H1 (cell line): ENCODE measurements at regions not wholly inside any gene's neighbourhood (a gene's known extent, or its start where the extent isn't known, plus 50 kb on each side); places are given as distances from the start of the nearest gene placed in this dataset.

Source experiments
- CTCF ChIA-PET: fragments of 300-600 bp; sonication (Branson Sonifier 250); formaldehyde crosslinking; loops from one replicate; lab custom pipeline; 2021; ENCODE audit not compliant: partially characterized antibody; lab: Charles Lee
- POLR2A ChIA-PET: fragments of 300-600 bp; sonication (Branson Sonifier 250); formaldehyde crosslinking; loops from one replicate; lab custom pipeline; 2021; ENCODE audit warnings: inconsistent platforms; ENCODE audit not compliant: partially characterized antibody; lab: Charles Lee
- DNase-seq, 2 experiments: peaks; one replicate each; pipeline versions ENCODE4 v3.0.0 to v3.0.0-alpha.2; 2010 to 2022; ENCODE audit warnings: low spot score in 2 of 2, low read depth in 1 of 2, mixed read lengths in 1 of 2
- FAIRE-seq: peaks from 2 replicates; lab custom pipeline; 2011; peaks lifted over from hg19 to GRCh38; lab: Jason Lieb, UNC
- H2AFZ ChIP-seq: 2 replicates; pipeline ENCODE4 v1.8.1; 2012; ENCODE audit warnings: low read length, inconsistent platforms
- H2AK5ac ChIP-seq: 2 replicates; pipeline ENCODE4 v1.6.1; 2013; ENCODE audit warnings: low read depth, low read length
- H2BK120ac ChIP-seq: replicated peaks from 2 replicates; pipeline ENCODE3; 2013; ENCODE audit warnings: low read depth, low read length, inconsistent platforms
- H2BK12ac ChIP-seq: 2 replicates; pipeline ENCODE4 v1.6.1; 2013; ENCODE audit warnings: low read depth, low read length
- H2BK15ac ChIP-seq: 2 replicates; pipeline ENCODE4 v1.6.1; 2013; ENCODE audit warnings: low read length
- H2BK20ac ChIP-seq: 2 replicates; pipeline ENCODE4 v1.6.1; 2013; ENCODE audit warnings: low read length
- H2BK5ac ChIP-seq: 2 replicates; pipeline ENCODE4 v1.6.1; 2013; ENCODE audit warnings: low read depth, low read length
- H3K14ac ChIP-seq: 2 replicates; pipeline ENCODE4 v1.6.1; 2013; ENCODE audit warnings: inconsistent platforms; ENCODE audit not compliant: insufficient read length
- H3K18ac ChIP-seq: 2 replicates; pipeline ENCODE4 v1.6.1; 2013; ENCODE audit warnings: low read length; ENCODE audit errors: extremely low read depth
- H3K23ac ChIP-seq: 2 replicates; pipeline ENCODE4 v1.6.1; 2013; ENCODE audit warnings: inconsistent platforms; ENCODE audit not compliant: insufficient read length
- H3K23me2 ChIP-seq: 2 replicates; pipeline ENCODE4 v1.6.1; 2013; ENCODE audit warnings: low read depth, low read length
- H3K27ac ChIP-seq: 2 replicates; pipeline ENCODE4 v1.6.1; 2011; ENCODE audit warnings: low read depth, low read length, inconsistent platforms
- H3K27me3 ChIP-seq, 4 experiments: replicated peaks in 1 of 4; 1 replicate in 1 of 4; 2 replicates in 3 of 4; pipeline versions ENCODE4 v1.6.1 to v1.8.1; 2011 to 2013; ENCODE audit warnings: low read length in 3 of 4, mild to moderate bottlenecking in 3 of 4, inconsistent platforms in 2 of 4, mixed read lengths in 2 of 4, moderate library complexity in 1 of 4; ENCODE audit not compliant: control insufficient read depth in 3 of 4, insufficient read depth in 3 of 4; ENCODE audit errors: extremely low read depth in 1 of 4
- H3K36me3 ChIP-seq, 4 experiments: 2 replicates each; pipeline versions ENCODE4 v1.6.1 to v1.8.1; 2011 to 2013; ENCODE audit warnings: mild to moderate bottlenecking in 4 of 4, low read length in 3 of 4, moderate library complexity in 2 of 4, control low read depth in 1 of 4, inconsistent platforms in 1 of 4; ENCODE audit not compliant: insufficient read depth in 4 of 4, control insufficient read depth in 2 of 4
- H3K4ac ChIP-seq: replicated peaks from 2 replicates; pipeline ENCODE3; 2013; ENCODE audit warnings: low read length, low read depth, mixed read lengths, inconsistent platforms; ENCODE audit not compliant: insufficient read length
- H3K4me1 ChIP-seq, 4 experiments: replicated peaks in 1 of 4; 1 replicate in 1 of 4; 2 replicates in 3 of 4; pipeline versions ENCODE4 v1.6.1 to v1.8.1; 2011 to 2013; ENCODE audit warnings: low read length in 3 of 4, inconsistent platforms in 2 of 4, mixed read lengths in 1 of 4; ENCODE audit not compliant: insufficient read depth in 4 of 4, control insufficient read depth in 3 of 4
- H3K4me2 ChIP-seq, 2 experiments: 2 replicates each; pipeline versions ENCODE4 v1.6.1 to v1.8.1; 2011 to 2013; ENCODE audit warnings: low read depth in 2 of 2, low read length in 2 of 2, control low read depth in 1 of 2, inconsistent platforms in 1 of 2, mild to moderate bottlenecking in 1 of 2; ENCODE audit not compliant: insufficient read depth in 1 of 2
- H3K4me3 ChIP-seq, 4 experiments: fragments of 200-600, 300-600 bp in 1 of 4; sonication (generic), shearing (Covaris generic), sonication (Bioruptor Twin) in 1 of 4; 2 replicates each; pipeline versions ENCODE4 v1.5.1 to v1.8.1; 2011 to 2016; ENCODE audit warnings: low read length in 4 of 4, low read depth in 3 of 4, control low read depth in 2 of 4, inconsistent platforms in 2 of 4, mild to moderate bottlenecking in 2 of 4, mixed read lengths in 1 of 4, moderate library complexity in 1 of 4; ENCODE audit not compliant: insufficient read depth in 2 of 4; ENCODE audit errors: extremely low read depth in 1 of 4
- H3K56ac ChIP-seq: replicated peaks from 2 replicates; pipeline ENCODE3; 2013; ENCODE audit warnings: low read depth, mild to moderate bottlenecking, mixed read lengths, low read length, inconsistent platforms; ENCODE audit not compliant: insufficient read length
- H3K79me1 ChIP-seq: 2 replicates; pipeline ENCODE4 v1.6.1; 2013; ENCODE audit warnings: low read depth, low read length, control low read depth
- H3K79me2 ChIP-seq, 2 experiments: 2 replicates each; pipeline versions ENCODE4 v1.6.1 to v1.8.1; 2012 to 2013; ENCODE audit warnings: low read length in 2 of 2, mild to moderate bottlenecking in 2 of 2, inconsistent platforms in 1 of 2; ENCODE audit not compliant: insufficient read depth in 2 of 2, control insufficient read depth in 1 of 2
- H3K9ac ChIP-seq, 4 experiments: replicated peaks in 1 of 4; 1 replicate in 1 of 4; 2 replicates in 3 of 4; pipeline versions ENCODE4 v1.6.1 to v1.8.1; 2011 to 2013; ENCODE audit warnings: low read depth in 3 of 4, low read length in 3 of 4, control low read depth in 2 of 4, mild to moderate bottlenecking in 2 of 4, moderate library complexity in 2 of 4, inconsistent platforms in 1 of 4; ENCODE audit errors: extremely low read depth in 1 of 4
- H3K9me3 ChIP-seq, 2 experiments: 2 replicates each; pipeline versions ENCODE4 v1.6.1 to v1.8.1; 2012 to 2013; ENCODE audit warnings: mild to moderate bottlenecking in 2 of 2, moderate library complexity in 2 of 2, control low read depth in 1 of 2, inconsistent platforms in 1 of 2, low read depth in 1 of 2, low read length in 1 of 2, mixed read lengths in 1 of 2; ENCODE audit not compliant: insufficient read depth in 2 of 2
- H4K20me1 ChIP-seq, 2 experiments: replicated peaks in 1 of 2; 2 replicates each; pipeline versions ENCODE3 to v1.8.1; 2011 to 2013; ENCODE audit warnings: inconsistent platforms in 2 of 2, low read length in 2 of 2, mild to moderate bottlenecking in 1 of 2; ENCODE audit not compliant: insufficient read depth in 2 of 2, control insufficient read depth in 1 of 2
- H4K5ac ChIP-seq: 2 replicates; pipeline ENCODE4 v1.6.1; 2013; ENCODE audit warnings: low read length, low read depth, mixed read lengths, inconsistent platforms; ENCODE audit not compliant: insufficient read length
- H4K8ac ChIP-seq: 2 replicates; pipeline ENCODE4 v1.8.0; 2013; ENCODE audit warnings: mild to moderate bottlenecking, moderate library complexity, low read length, inconsistent platforms; ENCODE audit not compliant: insufficient read depth; ENCODE audit errors: extremely low read depth
- H4K91ac ChIP-seq: replicated peaks from 2 replicates; pipeline ENCODE3; 2013; ENCODE audit warnings: low read length, mixed read lengths, inconsistent platforms; ENCODE audit not compliant: insufficient read length
- ATF3 ChIP-seq: IDR thresholded peaks from 2 replicates; pipeline ENCODE4 v1.6.1; 2011; ENCODE audit warnings: low read depth, mild to moderate bottlenecking, low read length; ENCODE audit not compliant: insufficient read depth
- BACH1 ChIP-seq: IDR thresholded peaks from 2 replicates; pipeline ENCODE4 v1.6.1; 2012; ENCODE audit warnings: low read length, improper control_type of control experiment
- BRCA1 ChIP-seq: IDR thresholded peaks from 2 replicates; pipeline ENCODE4 v1.6.1; 2012; ENCODE audit warnings: low read depth, low read length, improper control_type of control experiment
- CTBP2 ChIP-seq: IDR thresholded peaks from 2 replicates; pipeline ENCODE4 v1.7.0; 2011; ENCODE audit warnings: borderline replicate concordance, mild to moderate bottlenecking, moderate library complexity, mixed read lengths, low read length; ENCODE audit not compliant: insufficient read depth, insufficient read length
- EZH2 ChIP-seq: fragments of 200-600 bp; sonication (generic); IDR thresholded peaks from 2 replicates; pipeline ENCODE4 v1.7.1; 2012; ENCODE audit warnings: low read depth, mild to moderate bottlenecking, moderate library complexity, low read length, inconsistent platforms; ENCODE audit not compliant: severe bottlenecking
- HDAC6 ChIP-seq: IDR thresholded peaks from one replicate; pipeline ENCODE4 v1.7.1; 2012; ENCODE audit warnings: low read depth, mild to moderate bottlenecking, inconsistent platforms, low read length, moderate library complexity
- JUN ChIP-seq: IDR thresholded peaks from 2 replicates; pipeline ENCODE4 v1.6.1; 2011; ENCODE audit warnings: low read depth, mild to moderate bottlenecking, improper control_type of control experiment, low read length
- KDM4A ChIP-seq: IDR thresholded peaks from one replicate; pipeline ENCODE4 v1.7.1; 2012; ENCODE audit warnings: low read depth, mild to moderate bottlenecking, moderate library complexity, low read length, inconsistent platforms; ENCODE audit not compliant: severe bottlenecking
- MAFK ChIP-seq: IDR thresholded peaks from 2 replicates; pipeline ENCODE4 v1.6.1; 2012; ENCODE audit warnings: low read depth, mild to moderate bottlenecking, improper control_type of control experiment, low read length
- POLR2AphosphoS5 ChIP-seq: IDR thresholded peaks from 2 replicates; pipeline ENCODE4 v1.6.1; 2011; ENCODE audit warnings: low read depth, low read length
- SUZ12 ChIP-seq: fragments of 200-600 bp; sonication (generic); IDR thresholded peaks from 2 replicates; pipeline ENCODE4 v1.6.1; 2012; ENCODE audit warnings: mild to moderate bottlenecking, inconsistent platforms, low read length, moderate library complexity, mixed read lengths
- WGBS, 2 experiments: shearing (Covaris generic) in 1 of 2; methylation state at CpG; one replicate each; pipeline versions ENCODE4 v1.1.6 to v1.1.7; 2013 to 2015; ENCODE audit warnings: low lambda C conversion rate in 2 of 2, mixed read lengths in 2 of 2, inconsistent platforms in 1 of 2, low coverage in 1 of 2, missing lambda C conversion rate in 1 of 2; ENCODE audit not compliant: insufficient replicate concordance in 2 of 2, insufficient coverage in 1 of 2, insufficient read length in 1 of 2; ENCODE audit errors: extremely low coverage in 1 of 2, missing lambda C conversion rate in 1 of 2; 5-methylcytosine and 5-hydroxymethylcytosine counted together
- TF ChIP-seq, protein P1 (sequence below): IDR thresholded peaks from 2 replicates; pipeline ENCODE4 v1.6.1; 2011; ENCODE audit warnings: low read length, improper control_type of control experiment

GRCh38 chr9:88289532-88289931 is 98.7 kb upstream of the SPIN1 start:
- H3K4me1 ChIP-seq = no peaks in the 10 kb centered on the region; a peak in 1 of 7 replicates
- H3K9me3 ChIP-seq = no peaks in the 10 kb centered on the region
- no peak overlapping the region for H4K8ac ChIP-seq
- H3K27ac ChIP-seq = no peak overlapping the region
- H2BK5ac ChIP-seq = no peak overlapping the region
- no peak overlapping the region for H2AFZ ChIP-seq
- H3K14ac ChIP-seq = no peak overlapping the region
- no peak overlapping the region for H3K4me2 ChIP-seq
- H3K4ac ChIP-seq = no peak overlapping the region
- H4K20me1 ChIP-seq = no peaks in the 10 kb centered on the region
- ChIA-PET POLR2A (no interaction called here), CTCF (interaction anchor here (0.6 to 0.8 kb wide), 2 partner anchors 53 to 214 kb away, joined by 3 read pairs; no protein-coding TSS in a partner anchor)
- no peaks in the 10 kb centered on the region for H3K79me1 ChIP-seq
- H3K79me2 ChIP-seq = no peaks in the 10 kb centered on the region
- no peak overlapping the region for H4K5ac ChIP-seq
- no peaks in the 10 kb centered on the region for H3K36me3 ChIP-seq
- no peaks in the 10 kb centered on the region for H3K27me3 ChIP-seq
- no peak overlapping the region for H2AK5ac ChIP-seq
- H3K9ac ChIP-seq = no peak overlapping the region
- H2BK20ac ChIP-seq = no peak overlapping the region
- no peak overlapping the region for H2BK120ac ChIP-seq
- 0 out of 2 replicates have a peak overlapping the region, but pooled peaks have one; percentile 61 for H2BK15ac ChIP-seq
- no peak for FAIRE-seq
- H3K56ac ChIP-seq = no peak overlapping the region
- no peak overlapping the region for H3K18ac ChIP-seq
- no peak for TF ChIP-seq CTBP2
- no peak for TF ChIP-seq BRCA1
- no peak for TF ChIP-seq KDM4A
- TF ChIP-seq EZH2 = no peak
- TF ChIP-seq POLR2AphosphoS5 = no peak
- no peak for TF ChIP-seq JUN
- TF ChIP-seq BACH1 = no peak
- TF ChIP-seq, protein P1, sequence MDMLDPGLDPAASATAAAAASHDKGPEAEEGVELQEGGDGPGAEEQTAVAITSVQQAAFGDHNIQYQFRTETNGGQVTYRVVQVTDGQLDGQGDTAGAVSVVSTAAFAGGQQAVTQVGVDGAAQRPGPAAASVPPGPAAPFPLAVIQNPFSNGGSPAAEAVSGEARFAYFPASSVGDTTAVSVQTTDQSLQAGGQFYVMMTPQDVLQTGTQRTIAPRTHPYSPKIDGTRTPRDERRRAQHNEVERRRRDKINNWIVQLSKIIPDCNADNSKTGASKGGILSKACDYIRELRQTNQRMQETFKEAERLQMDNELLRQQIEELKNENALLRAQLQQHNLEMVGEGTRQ = no peak
- no peak for TF ChIP-seq MAFK
- no peak for TF ChIP-seq SUZ12
- TF ChIP-seq ATF3 = no peak
- no peak for TF ChIP-seq HDAC6
- H2BK12ac ChIP-seq = no peak overlapping the region
- H3K4me3 ChIP-seq = no peak overlapping the region
- WGBS, 2 experiments = 92% methylated on average over 8 of the region's 8 CpGs; no CpG with 5 or more reads in 1 of the 2 experiments
- no peaks in the 10 kb centered on the region for H3K23me2 ChIP-seq
- H3K23ac ChIP-seq = no peak overlapping the region
- H4K91ac ChIP-seq = no peak overlapping the region
- DNase-seq = no peak
